Lung (tissue), 11 donors: ENCODE measurements at regions not wholly inside any gene's neighbourhood (a gene's known extent, or its start where the extent isn't known, plus 50 kb on each side); places are given as distances from the start of the nearest gene placed in this dataset.

Experiments used
- ATAC-seq: fragments of 200-7000 bp; cut with Tn5 transposase; one replicate; pipeline ENCODE4 v1.9.1; 2020; ENCODE audit warnings: moderate number of reproducible peaks; ENCODE audit not compliant: insufficient read depth, low FRiP score
- DNase-seq, 3 donors: peaks; one replicate each; pipeline ENCODE4 v3.0.0-alpha.2; 2013 to 2017
- H3K27ac ChIP-seq, 2 donors: one replicate each; pipeline ENCODE4 v1.5.1; 2013; ENCODE audit warnings: mild to moderate bottlenecking in 2 of 2, moderate library complexity in 2 of 2, control low read depth in 1 of 2, inconsistent platforms in 1 of 2, low read depth in 1 of 2, low read length in 1 of 2
- H3K27me3 ChIP-seq, 3 donors: one replicate each; pipeline ENCODE4 v1.5.1; 2013; ENCODE audit warnings: low read length in 2 of 3; ENCODE audit not compliant: control insufficient read depth in 3 of 3, insufficient read depth in 3 of 3
- H3K36me3 ChIP-seq, 4 donors: one replicate each; pipeline ENCODE4 v1.5.1; 2013; ENCODE audit warnings: low read length in 4 of 4, mild to moderate bottlenecking in 1 of 4, moderate library complexity in 1 of 4; ENCODE audit not compliant: control insufficient read depth in 4 of 4, insufficient read depth in 4 of 4
- H3K4me1 ChIP-seq, 5 donors: one replicate each; pipeline ENCODE4 v1.5.1; 2013; ENCODE audit warnings: low read length in 5 of 5, mild to moderate bottlenecking in 2 of 5, moderate library complexity in 1 of 5; ENCODE audit not compliant: control insufficient read depth in 5 of 5, insufficient read depth in 5 of 5
- H3K4me3 ChIP-seq: one replicate; pipeline ENCODE4 v1.5.1; 2013; ENCODE audit warnings: mild to moderate bottlenecking, control low read depth, moderate library complexity
- H3K9ac ChIP-seq, 2 donors: one replicate each; pipeline ENCODE4 v1.5.1; 2013; ENCODE audit warnings: low read length in 2 of 2, control low read depth in 1 of 2; ENCODE audit not compliant: insufficient read depth in 1 of 2
- H3K9me3 ChIP-seq, 4 donors: one replicate each; pipeline ENCODE4 v1.5.1; 2013; ENCODE audit warnings: low read length in 3 of 4, mild to moderate bottlenecking in 1 of 4, moderate library complexity in 1 of 4; ENCODE audit not compliant: control insufficient read depth in 4 of 4, insufficient read depth in 3 of 4
- CTCF ChIP-seq: IDR thresholded peaks from 2 replicates; pipeline ENCODE4 v1.5.1; 2012; ENCODE audit warnings: mild to moderate bottlenecking; ENCODE audit errors: control extremely low read depth, extremely low read depth
- WGBS, 2 donors: extraction: QIAGEN DNeasy Blood & Tissue Kit; methylation state at CpG; one replicate each; pipeline ENCODE4 v1.1.7; 2013; 5-methylcytosine and 5-hydroxymethylcytosine counted together
- donor health status: control.
- donor health status: control.
- donor health status: Bipolar disorder and iron deficiency.
- donor health status: healthy.
- donor health status: DM: yes; HTN: yes; CAD: no.

GRCh38 chr5:166679331-166679730 lies 1612.1 kb upstream of the WWC1 start:
- 68 to 75% methylated on average over 5 of the region's 5 CpGs for WGBS, 2 donors
- H3K4me3 ChIP-seq: no peak overlapping the region
- no peak for TF ChIP-seq CTCF

GRCh38 chr5:166695326-166695725 lies 1596.1 kb upstream of the WWC1 start:
- peaks cover 0 to 27% (median 5%) of the 10 kb centered on the region in 5 donors for H3K4me1 ChIP-seq
- H3K9me3 ChIP-seq: no peaks in the 10 kb centered on the region
- 72 to 73% methylated on average over 4 of the region's 4 CpGs for WGBS, 2 donors
- no peak for ATAC-seq
- H3K27me3 ChIP-seq: no peaks in the 10 kb centered on the region
- H3K27ac ChIP-seq: no peak overlapping the region
- no peak overlapping the region for H3K4me3 ChIP-seq
- DNase-seq: peak in 2 of 3 donors; percentile 61 to 67
- H3K9ac ChIP-seq: no peak overlapping the region
- H3K36me3 ChIP-seq: no peaks in the 10 kb centered on the region
- no peak for TF ChIP-seq CTCF

More at GRCh38 chr5:166679331-166679730, 1612.1 kb upstream of the WWC1 start:
- no peak overlapping the region for H3K27ac ChIP-seq
- DNase-seq (no peak), ATAC-seq (no peak)
- peaks cover 0 to 3% (median 0%) of the 10 kb centered on the region in 4 donors for H3K9me3 ChIP-seq
- no peaks in the 10 kb centered on the region for H3K4me1 ChIP-seq
- no peaks in the 10 kb centered on the region for H3K27me3 ChIP-seq
- no peak overlapping the region for H3K9ac ChIP-seq
- H3K36me3 ChIP-seq: no peaks in the 10 kb centered on the region

GRCh38 chr5:166708291-166708690 lies 1583.2 kb upstream of the WWC1 start:
- DNase-seq (no peak), ATAC-seq (no peak)
- Histone ChIP-seq H3K36me3 (no peaks in the 10 kb centered on the region), H3K27me3 (no peaks in the 10 kb centered on the region), H3K27ac (no peak overlapping the region), H3K9me3 (peaks cover 0 to 2% (median 0%) of the 10 kb centered on the region in 4 donors), H3K4me1 (peaks cover 0 to 7% (median 0%) of the 10 kb centered on the region in 5 donors), H3K9ac (no peak overlapping the region), H3K4me3 (no peak overlapping the region)
- WGBS, 2 donors: 80 to 88% methylated on average over 3 of the region's 3 CpGs
- TF ChIP-seq CTCF: no peak

GRCh38 chr5:166709691-166710090 lies 1581.8 kb upstream of the WWC1 start:
- no peaks in the 10 kb centered on the region for H3K36me3 ChIP-seq
- peaks cover 0 to 2% (median 0%) of the 10 kb centered on the region in 4 donors for H3K9me3 ChIP-seq
- no peak overlapping the region for H3K4me3 ChIP-seq
- TF ChIP-seq CTCF: no peak
- no peak overlapping the region for H3K27ac ChIP-seq
- DNase-seq (no peak), ATAC-seq (no peak)
- peaks cover 0 to 7% (median 0%) of the 10 kb centered on the region in 5 donors for H3K4me1 ChIP-seq
- H3K27me3 ChIP-seq: no peaks in the 10 kb centered on the region
- no peak overlapping the region for H3K9ac ChIP-seq
- 86 to 98% methylated on average over 1 of the region's 1 CpG for WGBS, 2 donors
